GM13976 (cell line): ENCODE measurements at regions not wholly inside any gene's neighbourhood (a gene's known extent, or its start where the extent isn't known, plus 50 kb on each side); places are given as distances from the start of the nearest gene placed in this dataset.

Experiments used
- DNase-seq: peaks from one replicate; pipeline ENCODE4 v3.0.0; 2012; ENCODE audit warnings: low spot score
- in situ Hi-C: fragments of 300-500 bp; cut with MboI; formaldehyde crosslinking; loops from one replicate; pipeline ENCODE4 v1.12.0; 2022; ENCODE audit warnings: low sequenced_read_pairs, mixed read lengths, inconsistent platforms; ENCODE audit not compliant: unreplicated experiment
- TF ChIP-seq, protein P1 (sequence below): IDR thresholded peaks from 2 replicates; pipeline ENCODE4 v1.5.1; 2012; ENCODE audit warnings: borderline replicate concordance, mild to moderate bottlenecking; ENCODE audit not compliant: insufficient read depth; ENCODE audit errors: extremely low read depth, missing control alignments, control extremely low read depth

- in situ Hi-C loops = no loop called here
- no peak for DNase-seq
- TF ChIP-seq, protein P1, sequence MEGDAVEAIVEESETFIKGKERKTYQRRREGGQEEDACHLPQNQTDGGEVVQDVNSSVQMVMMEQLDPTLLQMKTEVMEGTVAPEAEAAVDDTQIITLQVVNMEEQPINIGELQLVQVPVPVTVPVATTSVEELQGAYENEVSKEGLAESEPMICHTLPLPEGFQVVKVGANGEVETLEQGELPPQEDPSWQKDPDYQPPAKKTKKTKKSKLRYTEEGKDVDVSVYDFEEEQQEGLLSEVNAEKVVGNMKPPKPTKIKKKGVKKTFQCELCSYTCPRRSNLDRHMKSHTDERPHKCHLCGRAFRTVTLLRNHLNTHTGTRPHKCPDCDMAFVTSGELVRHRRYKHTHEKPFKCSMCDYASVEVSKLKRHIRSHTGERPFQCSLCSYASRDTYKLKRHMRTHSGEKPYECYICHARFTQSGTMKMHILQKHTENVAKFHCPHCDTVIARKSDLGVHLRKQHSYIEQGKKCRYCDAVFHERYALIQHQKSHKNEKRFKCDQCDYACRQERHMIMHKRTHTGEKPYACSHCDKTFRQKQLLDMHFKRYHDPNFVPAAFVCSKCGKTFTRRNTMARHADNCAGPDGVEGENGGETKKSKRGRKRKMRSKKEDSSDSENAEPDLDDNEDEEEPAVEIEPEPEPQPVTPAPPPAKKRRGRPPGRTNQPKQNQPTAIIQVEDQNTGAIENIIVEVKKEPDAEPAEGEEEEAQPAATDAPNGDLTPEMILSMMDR = no peak
These were observed 53.5 kb upstream of the SVIL start for GRCh38 chr10:29688230-29688661.

- DNase-seq = no peak
- TF ChIP-seq, protein P1 = no peak
These were observed 52.8 kb upstream of the SVIL start for GRCh38 chr10:29687421-29688164.

DNA sequence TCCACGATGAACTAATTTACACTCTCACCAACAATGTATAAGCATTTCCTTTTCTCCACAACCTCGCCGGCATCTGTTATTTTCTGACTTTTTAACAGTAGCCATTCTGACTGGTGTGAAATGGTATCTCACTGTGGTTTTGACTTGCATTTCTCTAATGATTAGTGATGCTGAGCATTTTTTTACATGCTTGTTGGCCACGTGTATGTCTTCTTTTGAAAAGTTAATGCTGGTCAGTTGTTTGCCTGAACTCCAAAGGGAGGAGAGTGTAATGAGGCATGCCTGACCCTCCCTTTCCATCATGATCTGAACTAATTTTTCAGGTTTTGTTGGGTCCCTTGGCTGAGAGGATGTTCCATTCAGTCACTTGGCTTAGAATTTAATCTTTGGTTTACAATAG lies 50.7 kb upstream of the SVIL start:
- TF ChIP-seq, protein P1 = no peak
- DNase-seq = no peak
- in situ Hi-C loops = no loop called here

More at GRCh38 chr10:29687421-29688164, 52.8 kb upstream of the SVIL start:
- in situ Hi-C loops = no loop called here
